Endodermal cell (in vitro differentiated cells): ENCODE measurements at regions not wholly inside any gene's neighbourhood (a gene's known extent, or its start where the extent isn't known, plus 50 kb on each side); places are given as distances from the start of the nearest gene placed in this dataset.

ENCODE experiments used
- DNase-seq: peaks from one replicate; pipeline ENCODE4 v3.0.0-alpha.2; 2017
- H3K27ac ChIP-seq: 2 replicates; pipeline ENCODE4 v1.5.1; 2013; ENCODE audit warnings: mild to moderate bottlenecking, low read depth, low read length, moderate library complexity
- H3K27me3 ChIP-seq: 2 replicates; pipeline ENCODE4 v1.6.1; 2013; ENCODE audit warnings: mild to moderate bottlenecking, low read length, moderate library complexity; ENCODE audit not compliant: insufficient read depth, control insufficient read depth, poor library complexity, severe bottlenecking
- H3K36me3 ChIP-seq: 2 replicates; pipeline ENCODE4 v1.7.0; 2013; ENCODE audit warnings: mild to moderate bottlenecking, low read length, moderate library complexity; ENCODE audit not compliant: control insufficient read depth, insufficient read depth
- H3K4me1 ChIP-seq: one replicate; pipeline ENCODE4 v1.7.0; 2013; ENCODE audit warnings: low read length; ENCODE audit not compliant: control insufficient read depth, insufficient read depth
- H3K4me3 ChIP-seq: 2 replicates; pipeline ENCODE4 v1.5.1; 2013; ENCODE audit warnings: mild to moderate bottlenecking, low read length, moderate library complexity
- H3K9ac ChIP-seq: 2 replicates; pipeline ENCODE4 v1.6.1; 2013; ENCODE audit warnings: mild to moderate bottlenecking, low read length, moderate library complexity; ENCODE audit not compliant: poor library complexity, severe bottlenecking; ENCODE audit errors: extremely low read depth
- H3K9me3 ChIP-seq: 2 replicates; pipeline ENCODE4 v1.6.1; 2013; ENCODE audit warnings: mild to moderate bottlenecking, low read length, moderate library complexity; ENCODE audit not compliant: control insufficient read depth
- H3K27ac Mint-ChIP-seq: 2 replicates; pipeline ENCODE4 v1.8.0; 2020; ENCODE audit warnings: mixed read lengths
- H3K27me3 Mint-ChIP-seq: 2 replicates; pipeline ENCODE4 v1.8.0; 2021; ENCODE audit warnings: mild to moderate bottlenecking, mixed read lengths; ENCODE audit not compliant: insufficient read depth
- H3K36me3 Mint-ChIP-seq: 2 replicates; pipeline ENCODE4 v1.8.0; 2020; ENCODE audit warnings: low read depth, mixed read lengths
- H3K4me1 Mint-ChIP-seq: 2 replicates; pipeline ENCODE4 v1.8.0; 2020; ENCODE audit warnings: mixed read lengths
- H3K4me3 Mint-ChIP-seq: 2 replicates; pipeline ENCODE4 v1.8.0; 2020; ENCODE audit warnings: mild to moderate bottlenecking, moderate library complexity, mixed read lengths
- H3K9me3 Mint-ChIP-seq: 2 replicates; pipeline ENCODE4 v1.8.0; 2020; ENCODE audit warnings: mild to moderate bottlenecking, mixed read lengths
- CTCF ChIP-seq: fragments of 200-600 bp; sonication (generic); conservative IDR thresholded peaks from 2 replicates; pipeline ENCODE4 v1.5.0; 2021; ENCODE audit warnings: antibody characterized with exemption, mild to moderate bottlenecking
- WGBS, 2 experiments: methylation state at CpG; one replicate each; pipeline versions ENCODE4 v1.1.5 to v1.1.7; 2013; ENCODE audit warnings: missing lambda C conversion rate in 2 of 2, mixed read lengths in 1 of 2; ENCODE audit not compliant: insufficient coverage in 1 of 2, insufficient read length in 1 of 2; 5-methylcytosine and 5-hydroxymethylcytosine counted together

GRCh38 chr1:47608296-47608875 lies 170.5 kb downstream of the FOXD2 start:
- Histone ChIP-seq H3K9me3 (peaks cover 10% of the 10 kb centered on the region), H3K4me1 (no peaks in the 10 kb centered on the region), H3K4me3 (no peak overlapping the region), H3K9ac (no peak overlapping the region), H3K27me3 (no peaks in the 10 kb centered on the region), H3K27ac (no peak overlapping the region), H3K36me3 (no peaks in the 10 kb centered on the region)
- 92 to 97% methylated on average over 5 to 7 of the region's 7 CpGs for WGBS, 2 experiments
- no peaks in the 10 kb centered on the region for H3K36me3 Mint-ChIP-seq
- peak; percentile 12 for DNase-seq
- H3K9me3 Mint-ChIP-seq, result peaks cover 33% of the 10 kb centered on the region
- no peak overlapping the region for H3K4me3 Mint-ChIP-seq
- no peaks in the 10 kb centered on the region for H3K4me1 Mint-ChIP-seq
- H3K27me3 Mint-ChIP-seq, result peaks cover 26% of the 10 kb centered on the region
- no peak for TF ChIP-seq CTCF
- no peak overlapping the region for H3K27ac Mint-ChIP-seq

GRCh38 chr1:47611992-47612391 lies 174.1 kb downstream of the FOXD2 start:
- Histone ChIP-seq H3K36me3 (no peaks in the 10 kb centered on the region), H3K9me3 (peaks cover 10% of the 10 kb centered on the region), H3K27ac (no peak overlapping the region), H3K9ac (no peak overlapping the region), H3K4me1 (no peaks in the 10 kb centered on the region), H3K27me3 (no peaks in the 10 kb centered on the region), H3K4me3 (no peak overlapping the region)
- DNase-seq, result peak; percentile 37
- no peak overlapping the region for H3K4me3 Mint-ChIP-seq
- H3K9me3 Mint-ChIP-seq, result peaks cover 20% of the 10 kb centered on the region
- WGBS, 2 experiments, result 68 to 100% methylated on average over 1 to 2 of the region's 2 CpGs
- H3K4me1 Mint-ChIP-seq, result no peaks in the 10 kb centered on the region
- no peaks in the 10 kb centered on the region for H3K36me3 Mint-ChIP-seq
- H3K27me3 Mint-ChIP-seq, result peaks cover 34% of the 10 kb centered on the region
- TF ChIP-seq CTCF, result no peak
- no peak overlapping the region for H3K27ac Mint-ChIP-seq

GRCh38 chr1:47612819-47613218 lies 175.0 kb downstream of the FOXD2 start:
- Mint-ChIP-seq H3K4me1 (no peaks in the 10 kb centered on the region), H3K4me3 (no peak overlapping the region), H3K27ac (no peak overlapping the region), H3K27me3 (peaks cover 30% of the 10 kb centered on the region), H3K9me3 (peaks cover 15% of the 10 kb centered on the region), H3K36me3 (no peaks in the 10 kb centered on the region)
- Histone ChIP-seq H3K9me3 (peaks cover 10% of the 10 kb centered on the region), H3K36me3 (no peaks in the 10 kb centered on the region), H3K4me1 (no peaks in the 10 kb centered on the region), H3K9ac (no peak overlapping the region), H3K4me3 (no peak overlapping the region), H3K27me3 (no peaks in the 10 kb centered on the region), H3K27ac (no peak overlapping the region)
- no peak for DNase-seq
- TF ChIP-seq CTCF, result no peak
- 88% methylated on average over 1 of the region's 1 CpG; no CpG with 5 or more reads in 1 of the 2 experiments for WGBS, 2 experiments
